ENCODE measurements at regions not wholly inside any gene's neighbourhood (a gene's known extent, or its start where the extent isn't known, plus 50 kb on each side); places are given as distances from the start of the nearest gene placed in this dataset.

DNA sequence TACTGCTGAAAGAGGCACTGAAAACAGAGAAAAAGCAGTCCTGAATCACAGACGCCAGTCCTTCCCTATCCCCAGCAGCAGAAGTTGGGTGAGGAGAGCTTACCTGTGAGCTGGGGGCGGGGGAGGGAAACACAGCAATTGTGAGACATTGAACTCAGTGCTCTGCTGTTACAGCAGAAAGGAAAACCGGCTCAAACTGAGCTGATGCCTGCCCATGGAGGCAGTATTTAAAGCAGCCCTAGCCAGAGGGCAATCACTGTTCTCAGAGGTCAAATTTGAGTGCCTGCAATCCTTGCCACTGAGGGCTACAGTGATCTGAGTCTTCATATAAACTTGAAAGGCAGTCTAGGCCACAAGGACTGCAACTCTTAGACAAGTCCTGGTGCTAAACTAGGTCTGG lies 220.7 kb downstream of the GRXCR1 start:
- Histone ChIP-seq H2AFZ (ENCODE audit: low read length) (no peak overlapping the region), H3K9me2 (replicated peaks; ENCODE audit: insufficient read depth, low read length) (no peaks in the 10 kb centered on the region), H3F3A (ENCODE audit: insufficient read depth, low read length) (no peaks in the 10 kb centered on the region), H3K4me3 (ENCODE audit: low read length) (no peak overlapping the region), H4K20me1 (ENCODE audit: insufficient read depth, low read length) (no peaks in the 10 kb centered on the region), H3K36me3 (replicated peaks; ENCODE audit: insufficient read depth, low read length) (no peaks in the 10 kb centered on the region), H3K79me2 (ENCODE audit: low read length) (no peaks in the 10 kb centered on the region), H3K9me3 (replicated peaks; ENCODE audit: insufficient read depth, low read length) (no peaks in the 10 kb centered on the region), H3K9ac (ENCODE audit: low read length) (no peak overlapping the region), H3K27ac (ENCODE audit: low read length) (no peak overlapping the region), H3K27me3 (replicated peaks; ENCODE audit: insufficient read depth, low read length) (no peaks in the 10 kb centered on the region), H3K4me2 (ENCODE audit: low read depth, low read length) (no peak overlapping the region), H3K4me1 (ENCODE audit: low read length) (no peaks in the 10 kb centered on the region)
- no peak for DNase-seq
- TF ChIP-seq, protein P1, sequence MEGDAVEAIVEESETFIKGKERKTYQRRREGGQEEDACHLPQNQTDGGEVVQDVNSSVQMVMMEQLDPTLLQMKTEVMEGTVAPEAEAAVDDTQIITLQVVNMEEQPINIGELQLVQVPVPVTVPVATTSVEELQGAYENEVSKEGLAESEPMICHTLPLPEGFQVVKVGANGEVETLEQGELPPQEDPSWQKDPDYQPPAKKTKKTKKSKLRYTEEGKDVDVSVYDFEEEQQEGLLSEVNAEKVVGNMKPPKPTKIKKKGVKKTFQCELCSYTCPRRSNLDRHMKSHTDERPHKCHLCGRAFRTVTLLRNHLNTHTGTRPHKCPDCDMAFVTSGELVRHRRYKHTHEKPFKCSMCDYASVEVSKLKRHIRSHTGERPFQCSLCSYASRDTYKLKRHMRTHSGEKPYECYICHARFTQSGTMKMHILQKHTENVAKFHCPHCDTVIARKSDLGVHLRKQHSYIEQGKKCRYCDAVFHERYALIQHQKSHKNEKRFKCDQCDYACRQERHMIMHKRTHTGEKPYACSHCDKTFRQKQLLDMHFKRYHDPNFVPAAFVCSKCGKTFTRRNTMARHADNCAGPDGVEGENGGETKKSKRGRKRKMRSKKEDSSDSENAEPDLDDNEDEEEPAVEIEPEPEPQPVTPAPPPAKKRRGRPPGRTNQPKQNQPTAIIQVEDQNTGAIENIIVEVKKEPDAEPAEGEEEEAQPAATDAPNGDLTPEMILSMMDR (IDR thresholded peaks at IDR 0.05; ENCODE audit: low read length) = no peak
- TF ChIP-seq EZH2phosphoT487 (IDR thresholded peaks at IDR 0.05; ENCODE audit: low read length) (no peak), EZH2 (optimal IDR thresholded peaks at IDR 0.05; ENCODE audit: low read depth, low read length) (no peak)

DNA sequence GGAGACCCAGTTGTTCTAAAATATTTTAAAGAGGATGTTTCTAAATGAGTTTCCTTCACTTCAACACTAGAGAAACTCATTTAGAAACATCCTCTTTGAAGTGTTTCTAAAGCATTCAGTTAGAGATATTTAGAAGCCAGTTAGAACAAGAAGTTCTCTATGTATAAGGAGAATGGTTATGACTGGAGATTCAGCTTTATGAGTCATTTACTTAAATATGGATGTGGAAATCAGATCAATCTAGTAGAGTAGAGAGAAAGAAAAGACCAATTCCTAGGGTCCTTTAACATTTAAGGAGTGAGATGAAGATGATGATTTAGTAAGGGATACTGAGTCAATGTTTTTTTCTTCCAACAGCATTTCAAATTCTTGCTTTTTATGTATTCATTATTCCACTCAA lies 234.1 kb downstream of the GRXCR1 start:
- no peak for DNase-seq
- TF ChIP-seq EZH2 (optimal IDR thresholded peaks at IDR 0.05; ENCODE audit: low read depth, low read length) (no peak), EZH2phosphoT487 (IDR thresholded peaks at IDR 0.05; ENCODE audit: low read length) (no peak)
- TF ChIP-seq, protein P1 (IDR thresholded peaks at IDR 0.05; ENCODE audit: low read length) = no peak
- Histone ChIP-seq H2AFZ (ENCODE audit: low read length) (no peak overlapping the region), H3F3A (ENCODE audit: insufficient read depth, low read length) (no peaks in the 10 kb centered on the region), H3K4me3 (ENCODE audit: low read length) (no peak overlapping the region), H3K27ac (ENCODE audit: low read length) (no peak overlapping the region), H3K9me2 (replicated peaks; ENCODE audit: insufficient read depth, low read length) (no peaks in the 10 kb centered on the region), H4K20me1 (ENCODE audit: insufficient read depth, low read length) (no peaks in the 10 kb centered on the region), H3K9ac (ENCODE audit: low read length) (no peak overlapping the region), H3K4me2 (ENCODE audit: low read depth, low read length) (no peak overlapping the region), H3K36me3 (replicated peaks; ENCODE audit: insufficient read depth, low read length) (no peaks in the 10 kb centered on the region), H3K9me3 (replicated peaks; ENCODE audit: insufficient read depth, low read length) (no peaks in the 10 kb centered on the region), H3K79me2 (ENCODE audit: low read length) (no peaks in the 10 kb centered on the region), H3K4me1 (ENCODE audit: low read length) (no peaks in the 10 kb centered on the region), H3K27me3 (replicated peaks; ENCODE audit: insufficient read depth, low read length) (no peaks in the 10 kb centered on the region)

DNA sequence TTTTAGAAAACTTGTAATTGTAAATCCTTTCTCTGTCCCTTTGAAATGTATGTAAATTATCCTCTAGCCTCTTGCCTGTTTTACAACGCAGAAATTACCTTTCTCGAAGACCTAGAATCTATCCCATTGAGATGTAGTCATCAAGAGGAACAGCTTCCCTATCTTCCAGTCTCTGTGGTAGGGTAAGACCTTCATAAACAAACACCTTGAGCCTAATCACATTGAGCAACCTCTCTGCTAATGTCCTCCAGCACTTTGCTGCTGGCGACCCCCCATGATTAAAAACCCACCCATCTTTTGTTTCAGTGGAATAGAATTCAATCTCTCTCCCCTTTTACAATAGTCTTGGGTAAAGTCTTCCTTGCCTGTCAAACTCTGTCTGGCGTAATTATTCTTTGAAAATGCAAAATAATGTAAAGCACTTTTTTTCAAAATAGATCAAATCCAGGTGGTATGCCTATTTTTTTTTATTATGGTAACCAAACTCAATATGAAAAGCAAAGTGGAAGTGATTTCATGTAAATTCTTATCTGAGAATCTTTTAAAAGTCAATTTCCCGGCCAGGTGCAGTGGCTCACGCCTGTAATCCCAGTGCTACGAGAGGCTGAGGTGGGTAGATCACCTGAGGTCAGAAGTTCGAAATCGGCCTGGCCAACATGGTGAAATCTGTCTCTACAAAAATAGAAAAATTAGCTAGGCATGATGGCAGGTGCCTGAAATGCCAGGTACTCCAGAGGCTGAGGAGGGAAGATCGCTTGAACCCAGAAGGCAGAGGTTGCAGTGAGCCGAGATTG lies 237.9 kb downstream of the GRXCR1 start:
- Histone ChIP-seq H3K4me1 (ENCODE audit: low read length) (no peaks in the 10 kb centered on the region), H3K4me2 (ENCODE audit: low read depth, low read length) (no peak overlapping the region), H3K27ac (ENCODE audit: low read length) (no peak overlapping the region), H3K9me2 (replicated peaks; ENCODE audit: insufficient read depth, low read length) (no peaks in the 10 kb centered on the region), H2AFZ (ENCODE audit: low read length) (no peak overlapping the region), H3K9me3 (replicated peaks; ENCODE audit: insufficient read depth, low read length) (no peaks in the 10 kb centered on the region), H3F3A (ENCODE audit: insufficient read depth, low read length) (no peaks in the 10 kb centered on the region), H3K36me3 (replicated peaks; ENCODE audit: insufficient read depth, low read length) (no peaks in the 10 kb centered on the region), H3K27me3 (replicated peaks; ENCODE audit: insufficient read depth, low read length) (no peaks in the 10 kb centered on the region), H3K79me2 (ENCODE audit: low read length) (no peaks in the 10 kb centered on the region), H4K20me1 (ENCODE audit: insufficient read depth, low read length) (no peaks in the 10 kb centered on the region), H3K9ac (ENCODE audit: low read length) (no peak overlapping the region), H3K4me3 (ENCODE audit: low read length) (no peak overlapping the region)
- DNase-seq = no peak
- TF ChIP-seq, protein P1 (IDR thresholded peaks at IDR 0.05; ENCODE audit: low read length) = no peak
- TF ChIP-seq EZH2 (optimal IDR thresholded peaks at IDR 0.05; ENCODE audit: low read depth, low read length) (no peak), EZH2phosphoT487 (IDR thresholded peaks at IDR 0.05; ENCODE audit: low read length) (no peak)

All from MM.1S (cell line).